Activated CD8-positive, alpha-beta T cell treated with anti-CD3 and anti-CD28 coated beads, Interleukin-2, amount 10 ng/mL, durations not matched to agents 7 days and 5 days (primary cell): ENCODE measurements at regions not wholly inside any gene's neighbourhood (a gene's known extent, or its start where the extent isn't known, plus 50 kb on each side); places are given as distances from the start of the nearest gene placed in this dataset.
A peak's percentile ranks its signal among the peaks of the same experiment; 100 is the strongest.
"Not testable (repeated sequence)": the region's sequence is repeated elsewhere in the genome, so short reads cannot be mapped to it uniquely, and the experiment has no call there.

Experiments
- ATAC-seq: fragments of 150-1000 bp; cut with Tn5 transposase; one replicate; pipeline ENCODE4 v1.10.0; 2021; ENCODE audit warnings: moderate library complexity
- CTCF ChIA-PET: fragments of 350-600 bp; sonication (Branson Sonifier 250); formaldehyde crosslinking; loops from one replicate; lab custom pipeline; 2021; ENCODE audit warnings: antibody characterized with exemption; lab: Charles Lee
- POLR2A ChIA-PET: fragments of 350-600 bp; sonication (Branson Sonifier 250); formaldehyde crosslinking; loops from one replicate; lab custom pipeline; 2021; ENCODE audit warnings: antibody characterized with exemption; lab: Charles Lee
- DNase-seq: peaks from one replicate; pipeline ENCODE4 v3.0.0-alpha.2; 2020
- H3K27ac Mint-ChIP-seq: one replicate; pipeline ENCODE4 v1.8.0; 2021; ENCODE audit warnings: mild to moderate bottlenecking, mixed read lengths
- H3K27me3 Mint-ChIP-seq: one replicate; pipeline ENCODE4 v1.8.0; 2021; ENCODE audit warnings: low read depth, mixed read lengths
- H3K36me3 Mint-ChIP-seq: one replicate; pipeline ENCODE4 v1.8.0; 2021; ENCODE audit warnings: low read depth, mixed read lengths
- H3K4me1 Mint-ChIP-seq: one replicate; pipeline ENCODE4 v1.8.0; 2021; ENCODE audit warnings: low read depth, mixed read lengths
- H3K4me3 Mint-ChIP-seq: one replicate; pipeline ENCODE4 v1.8.0; 2021; ENCODE audit warnings: mild to moderate bottlenecking, mixed read lengths
- H3K9me3 Mint-ChIP-seq: one replicate; pipeline ENCODE4 v1.8.0; 2022; ENCODE audit warnings: mixed read lengths; ENCODE audit not compliant: insufficient read depth

- DNase-seq, H3K4me3 Mint-ChIP-seq, H3K36me3 Mint-ChIP-seq, ATAC-seq, H3K9me3 Mint-ChIP-seq, CTCF ChIA-PET, H3K27me3 Mint-ChIP-seq, H3K4me1 Mint-ChIP-seq, H3K27ac Mint-ChIP-seq, POLR2A ChIA-PET: not testable (repeated sequence)
Measured at GRCh38 chr7:6975346-6975745, 149.3 kb upstream of the CCZ1B start.

GRCh38 chr7:6977368-6977767 is 151.3 kb upstream of the CCZ1B start:
- POLR2A ChIA-PET, CTCF ChIA-PET, H3K27ac Mint-ChIP-seq: not testable (repeated sequence)

GRCh38 chr7:6978326-6978725 is 152.3 kb upstream of the CCZ1B start:
- CTCF ChIA-PET, DNase-seq, H3K27me3 Mint-ChIP-seq, ATAC-seq, H3K9me3 Mint-ChIP-seq, H3K4me1 Mint-ChIP-seq, POLR2A ChIA-PET, H3K36me3 Mint-ChIP-seq, H3K4me3 Mint-ChIP-seq, H3K27ac Mint-ChIP-seq: not testable (repeated sequence)

More at GRCh38 chr7:6977368-6977767, 151.3 kb upstream of the CCZ1B start:
- H3K9me3 Mint-ChIP-seq, ATAC-seq, H3K27me3 Mint-ChIP-seq, H3K4me3 Mint-ChIP-seq, DNase-seq, H3K36me3 Mint-ChIP-seq, H3K4me1 Mint-ChIP-seq: not testable (repeated sequence)

GRCh38 chr7:6979456-6979855 is 153.4 kb upstream of the CCZ1B start:
- CTCF ChIA-PET, DNase-seq, H3K36me3 Mint-ChIP-seq, H3K9me3 Mint-ChIP-seq, POLR2A ChIA-PET, H3K4me1 Mint-ChIP-seq, H3K27ac Mint-ChIP-seq, H3K27me3 Mint-ChIP-seq, H3K4me3 Mint-ChIP-seq, ATAC-seq: not testable (repeated sequence)

GRCh38 chr7:6982375-6982774 is 156.3 kb upstream of the CCZ1B start:
- DNase-seq, ATAC-seq, H3K27ac Mint-ChIP-seq, POLR2A ChIA-PET, H3K4me1 Mint-ChIP-seq, H3K27me3 Mint-ChIP-seq, CTCF ChIA-PET, H3K9me3 Mint-ChIP-seq, H3K36me3 Mint-ChIP-seq, H3K4me3 Mint-ChIP-seq: not testable (repeated sequence)

DNA sequence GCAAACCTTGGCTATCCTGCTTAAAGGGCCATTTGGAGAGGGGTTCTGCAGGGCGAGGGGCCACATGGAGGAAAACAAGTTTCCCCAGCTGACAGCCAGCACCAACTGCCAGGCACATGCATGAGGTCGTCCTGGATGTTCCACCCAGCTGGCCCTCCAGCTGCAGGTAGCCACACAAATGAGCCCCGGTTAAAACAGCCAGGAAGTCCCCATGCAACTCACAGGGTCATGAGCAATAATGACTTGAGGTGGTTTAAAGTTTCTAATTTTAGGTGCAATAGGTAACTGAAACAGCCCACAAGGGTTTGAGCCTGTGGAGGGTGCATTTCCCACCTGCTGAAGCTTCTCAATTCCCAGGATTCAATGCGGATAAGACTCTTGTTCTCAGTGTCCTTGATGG is 160.8 kb upstream of the CCZ1B start:
- H3K4me3 Mint-ChIP-seq, DNase-seq, H3K36me3 Mint-ChIP-seq, H3K27ac Mint-ChIP-seq, CTCF ChIA-PET, ATAC-seq, POLR2A ChIA-PET, H3K4me1 Mint-ChIP-seq, H3K9me3 Mint-ChIP-seq, H3K27me3 Mint-ChIP-seq: not testable (repeated sequence)

- POLR2A ChIA-PET, DNase-seq, H3K36me3 Mint-ChIP-seq, H3K4me3 Mint-ChIP-seq, CTCF ChIA-PET, ATAC-seq, H3K27me3 Mint-ChIP-seq, H3K4me1 Mint-ChIP-seq, H3K27ac Mint-ChIP-seq, H3K9me3 Mint-ChIP-seq: not testable (repeated sequence)
Measured at GRCh38 chr7:6988608-6989007, 162.5 kb upstream of the CCZ1B start.

- DNase-seq, ATAC-seq, H3K36me3 Mint-ChIP-seq, H3K4me1 Mint-ChIP-seq, H3K9me3 Mint-ChIP-seq, H3K27ac Mint-ChIP-seq, H3K4me3 Mint-ChIP-seq, CTCF ChIA-PET, H3K27me3 Mint-ChIP-seq, POLR2A ChIA-PET: not testable (repeated sequence)
Measured at GRCh38 chr7:6989968-6990367, 163.9 kb upstream of the CCZ1B start.

- CTCF ChIA-PET, H3K9me3 Mint-ChIP-seq: not testable (repeated sequence)
- POLR2A ChIA-PET, result interaction anchor here (0.8 kb wide), 1 partner anchor 192 kb away, joined by 3 read pairs; the partner anchor contains the start of gene C1GALT1
Measured at GRCh38 chr7:6990426-6991152, 164.5 kb upstream of the CCZ1B start.

DNA sequence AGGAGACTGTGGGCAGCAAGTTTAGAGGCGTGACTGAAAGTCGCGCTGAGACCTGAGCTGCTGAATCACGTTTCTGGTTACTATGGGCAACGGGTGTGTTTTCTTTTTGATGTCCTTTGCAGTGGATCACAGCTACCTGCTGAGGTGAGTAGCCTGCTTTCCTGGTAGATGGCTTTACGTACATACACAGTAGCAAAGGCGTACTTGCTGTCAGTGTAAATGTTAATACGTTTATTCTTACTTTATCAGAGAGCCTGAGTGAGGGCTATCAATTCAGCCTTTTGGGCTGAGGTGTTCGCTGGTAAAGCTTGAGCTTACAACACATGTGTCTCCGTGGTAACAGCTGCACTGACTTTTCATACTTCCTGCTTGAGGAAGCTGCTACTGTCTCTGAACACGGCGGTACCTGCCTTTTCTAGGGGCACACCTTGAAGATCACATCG is 165.1 kb upstream of the CCZ1B start:
- CTCF ChIA-PET, H3K4me3 Mint-ChIP-seq, H3K27ac Mint-ChIP-seq, H3K4me1 Mint-ChIP-seq, ATAC-seq, H3K9me3 Mint-ChIP-seq, H3K27me3 Mint-ChIP-seq, H3K36me3 Mint-ChIP-seq: not testable (repeated sequence)
- peak; percentile 41 for DNase-seq
- POLR2A ChIA-PET, result interaction anchor here (0.8 kb wide), 1 partner anchor 191 kb away, joined by 3 read pairs; the partner anchor contains the start of gene C1GALT1

More at GRCh38 chr7:6990426-6991152, 164.5 kb upstream of the CCZ1B start:
- not testable (repeated sequence) for H3K27me3 Mint-ChIP-seq, H3K36me3 Mint-ChIP-seq, H3K27ac Mint-ChIP-seq, H3K4me3 Mint-ChIP-seq, H3K4me1 Mint-ChIP-seq, ATAC-seq, DNase-seq

GRCh38 chr7:6991686-6992085 is 165.6 kb upstream of the CCZ1B start:
- H3K4me3 Mint-ChIP-seq, H3K27ac Mint-ChIP-seq, CTCF ChIA-PET, POLR2A ChIA-PET, H3K9me3 Mint-ChIP-seq, DNase-seq, H3K27me3 Mint-ChIP-seq, H3K4me1 Mint-ChIP-seq, ATAC-seq, H3K36me3 Mint-ChIP-seq: not testable (repeated sequence)

- H3K4me1 Mint-ChIP-seq, H3K27ac Mint-ChIP-seq, POLR2A ChIA-PET, H3K36me3 Mint-ChIP-seq, ATAC-seq, DNase-seq, H3K9me3 Mint-ChIP-seq, H3K4me3 Mint-ChIP-seq, H3K27me3 Mint-ChIP-seq: not testable (repeated sequence)
- CTCF ChIA-PET, result interaction anchor here (1.0 kb wide), 1 partner anchor 24 kb away, joined by 3 read pairs; no protein-coding TSS in a partner anchor
Measured at GRCh38 chr7:6992133-6992532, 166.1 kb upstream of the CCZ1B start.
